SK-N-MC (cell line): ENCODE measurements at regions not wholly inside any gene's neighbourhood (a gene's known extent, or its start where the extent isn't known, plus 50 kb on each side); places are given as distances from the start of the nearest gene placed in this dataset.

Experiments used
- EZH2 ChIP-seq: fragments of 200-600 bp; sonication (generic); IDR thresholded peaks from one replicate; pipeline ENCODE4 v1.6.1; 2017; ENCODE audit warnings: antibody characterized with exemption
- FOXP2 ChIP-seq: optimal IDR thresholded peaks from 2 replicates; pipeline ENCODE3; 2011; ENCODE audit warnings: mild to moderate bottlenecking, moderate library complexity; ENCODE audit not compliant: insufficient read depth; ENCODE audit errors: extremely low read length, control extremely low read depth

GRCh38 chr2:144083211-144083610 lies 436.7 kb downstream of the ZEB2 start:
- TF ChIP-seq FOXP2 (no peak), EZH2 (no peak)
